ENCODE measurements at regions not wholly inside any gene's neighbourhood (a gene's known extent, or its start where the extent isn't known, plus 50 kb on each side); places are given as distances from the start of the nearest gene placed in this dataset.

GRCh38 chr20:63126876-63127699 lies 88.8 kb downstream of the YTHDF1 start:
- TF ChIP-seq NFKBIZ (CRISPR knock-in tag; IDR thresholded peaks at IDR 0.05) (no peak), ZNF772 (CRISPR knock-in tag; IDR thresholded peaks at IDR 0.05) (no peak), EP300 (IDR thresholded peaks at IDR 0.05; ENCODE audit: low read depth in 2 of 2, low read length in 2 of 2) (no peak), EP300 (CRISPR knock-in tag; IDR thresholded peaks at IDR 0.05; ENCODE audit: borderline replicate concordance) (no peak), MED1 (CRISPR knock-in tag; IDR thresholded peaks at IDR 0.05) (no peak), NPAS2 (CRISPR knock-in tag; IDR thresholded peaks at IDR 0.05; ENCODE audit: borderline replicate concordance) (no peak), PRDM10 (CRISPR knock-in tag; IDR thresholded peaks at IDR 0.05; ENCODE audit: low read depth) (no peak), ATRX (CRISPR knock-in tag; IDR thresholded peaks at IDR 0.05; ENCODE audit: borderline replicate concordance) (no peak), KAT2B (IDR thresholded peaks at IDR 0.05; ENCODE audit: borderline replicate concordance, low read depth, low read length) (no peak), CTCF (CRISPR knock-in tag; IDR thresholded peaks at IDR 0.05) (no peak), TEF (CRISPR knock-in tag; IDR thresholded peaks at IDR 0.05) (no peak), AGO2 (optimal IDR thresholded peaks at IDR 0.05; ENCODE audit: low read depth, low read length) (no peak), SAP130 (CRISPR knock-in tag; IDR thresholded peaks at IDR 0.05; ENCODE audit: low read depth) (no peak), TBP (CRISPR knock-in tag; IDR thresholded peaks at IDR 0.05) (no peak), HMG20B (CRISPR knock-in tag; conservative IDR thresholded peaks at IDR 0.05) (no peak)

All from HepG2 (cell line).